ENCODE measurements at regions not wholly inside any gene's neighbourhood (a gene's known extent, or its start where the extent isn't known, plus 50 kb on each side); places are given as distances from the start of the nearest gene placed in this dataset.

- no peak for TF ChIP-seq EZH2 (IDR thresholded peaks at IDR 0.05)
- no peak for TF ChIP-seq POLR2AphosphoS5 (IDR thresholded peaks at IDR 0.05; ENCODE audit: borderline replicate concordance, low read depth, low read length)
- no peak for TF ChIP-seq FOXP2 (optimal IDR thresholded peaks at IDR 0.05; ENCODE audit: control extremely low read depth, extremely low read length, insufficient read depth)
These were observed 273.1 kb upstream of the NEBL start for GRCh38 chr10:21170216-21170615.

All from SK-N-MC (cell line).